MCF 10A (cell line): ENCODE measurements at regions not wholly inside any gene's neighbourhood (a gene's known extent, or its start where the extent isn't known, plus 50 kb on each side); places are given as distances from the start of the nearest gene placed in this dataset.
"Not testable (repeated sequence)": the region's sequence is repeated elsewhere in the genome, so short reads cannot be mapped to it uniquely, and the experiment has no call there.

Experiments used
- BruUV-seq: library from RNA; stranded (reverse); fragments of 400-500 nt; replicated peaks from 2 replicates; lab custom pipeline; 2021; lab: Mats Ljungman, UMichigan
- CTCF ChIA-PET: fragments of 300-600 bp; sonication (Branson Sonifier 250); formaldehyde crosslinking; extraction: SDS; loops from one replicate; lab custom pipeline; 2021; ENCODE audit warnings: antibody characterized with exemption, inconsistent platforms; lab: Yijun Ruan, JAX
- POLR2A ChIA-PET: fragments of 300-600, 350-650 bp; sonication (Branson Sonifier 250); formaldehyde crosslinking; extraction: SDS; loops from one replicate; lab custom pipeline; 2020; ENCODE audit warnings: antibody characterized with exemption, inconsistent platforms; lab: Yijun Ruan, JAX
- DNase-seq: peaks from one replicate; pipeline ENCODE4 v3.0.0-alpha.2; 2018; ENCODE audit not compliant: unreplicated experiment
- H3K27ac Mint-ChIP-seq: one replicate; pipeline ENCODE4 v1.8.0; 2022; ENCODE audit warnings: mild to moderate bottlenecking, low read depth, mixed read lengths; ENCODE audit not compliant: unreplicated experiment
- H3K27me3 Mint-ChIP-seq: one replicate; pipeline ENCODE4 v1.8.0; 2022; ENCODE audit warnings: mixed read lengths; ENCODE audit not compliant: insufficient read depth, unreplicated experiment
- H3K36me3 Mint-ChIP-seq: one replicate; pipeline ENCODE4 v1.8.0; 2022; ENCODE audit warnings: mild to moderate bottlenecking, moderate library complexity, mixed read lengths; ENCODE audit not compliant: insufficient read depth, unreplicated experiment
- H3K4me1 Mint-ChIP-seq: one replicate; pipeline ENCODE4 v1.8.0; 2022; ENCODE audit warnings: mixed read lengths; ENCODE audit not compliant: insufficient read depth, unreplicated experiment
- H3K4me3 Mint-ChIP-seq: one replicate; pipeline ENCODE4 v1.8.0; 2022; ENCODE audit warnings: mild to moderate bottlenecking, moderate library complexity, mixed read lengths; ENCODE audit not compliant: unreplicated experiment
- H3K9me3 Mint-ChIP-seq: one replicate; pipeline ENCODE4 v1.8.0; 2022; ENCODE audit warnings: mixed read lengths; ENCODE audit not compliant: unreplicated experiment
- intact Hi-C: fragments of 100-400 bp; cut with micrococcal nuclease; formaldehyde crosslinking; loops from 2 replicates; pipeline ENCODE4 v1.14.1; 2022
- TF ChIP-seq, protein P1 (sequence below): fragments of 200-600 bp; IDR thresholded peaks from one replicate; pipeline ENCODE4 v1.8.0; 2022; ENCODE audit warnings: antibody characterized with exemption, mild to moderate bottlenecking; ENCODE audit not compliant: unreplicated experiment

DNA sequence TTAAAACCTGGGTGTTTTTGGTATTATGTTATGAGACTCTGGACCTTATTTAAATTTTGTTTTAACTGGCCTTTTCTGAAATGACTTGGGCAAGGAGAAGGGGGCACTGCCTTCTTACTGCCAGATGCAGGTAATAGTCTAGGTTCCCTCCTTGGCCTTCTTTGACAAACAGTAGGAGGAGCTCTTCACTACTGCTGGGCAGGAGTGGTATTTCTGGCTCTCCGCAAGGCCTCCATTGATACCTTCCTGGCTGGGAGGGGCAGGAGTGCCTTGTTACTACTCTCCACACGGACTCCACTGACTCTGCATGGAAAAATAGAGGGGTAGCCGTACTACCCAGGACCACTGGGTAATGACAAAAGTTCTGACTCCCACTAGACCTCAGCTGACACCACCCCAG, 189.4 kb upstream of the NBPF12 start:
- BruUV-seq, H3K4me1 Mint-ChIP-seq, H3K27ac Mint-ChIP-seq, H3K4me3 Mint-ChIP-seq, H3K36me3 Mint-ChIP-seq, intact Hi-C loops, DNase-seq, H3K9me3 Mint-ChIP-seq, POLR2A ChIA-PET, H3K27me3 Mint-ChIP-seq, CTCF ChIA-PET: not testable (repeated sequence)

DNA sequence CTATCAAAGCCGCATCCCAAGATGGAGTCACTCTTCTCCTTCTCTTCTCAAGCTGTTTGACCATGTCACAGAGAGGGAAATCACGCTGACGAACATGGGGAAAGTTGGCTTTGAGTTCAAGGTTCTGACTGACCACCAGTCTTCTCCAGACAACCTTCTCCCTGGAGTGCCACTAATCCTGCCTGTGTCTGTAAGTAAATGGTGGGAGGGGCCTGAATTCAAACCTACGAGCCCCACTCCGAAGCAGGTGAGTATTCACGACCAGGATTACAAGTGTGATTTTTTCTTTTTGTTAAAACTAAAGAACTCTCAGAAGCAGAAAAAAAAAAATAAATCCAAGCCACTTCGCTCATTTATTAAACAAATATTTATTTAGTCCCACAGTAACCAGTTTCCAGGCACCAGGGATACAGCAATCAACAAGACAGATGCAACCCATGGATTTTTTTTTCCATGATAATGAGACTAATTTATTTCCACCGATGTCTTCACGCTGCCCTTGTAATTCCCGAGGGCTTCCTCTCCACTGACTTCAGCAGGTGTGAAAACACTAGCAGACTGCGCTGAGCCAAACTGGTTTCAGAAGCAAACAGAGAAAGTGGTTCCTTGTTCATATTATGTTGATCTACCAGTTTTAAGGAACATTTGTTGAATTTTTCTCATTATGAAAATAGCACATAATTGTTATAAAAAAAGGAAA, 206.0 kb upstream of the NBPF12 start:
- CTCF ChIA-PET, H3K4me3 Mint-ChIP-seq, BruUV-seq, H3K9me3 Mint-ChIP-seq, H3K4me1 Mint-ChIP-seq, DNase-seq, POLR2A ChIA-PET, intact Hi-C loops, H3K27ac Mint-ChIP-seq, H3K36me3 Mint-ChIP-seq: not testable (repeated sequence)
- H3K27me3 Mint-ChIP-seq = peaks cover 20% of the 10 kb centered on the region

DNA sequence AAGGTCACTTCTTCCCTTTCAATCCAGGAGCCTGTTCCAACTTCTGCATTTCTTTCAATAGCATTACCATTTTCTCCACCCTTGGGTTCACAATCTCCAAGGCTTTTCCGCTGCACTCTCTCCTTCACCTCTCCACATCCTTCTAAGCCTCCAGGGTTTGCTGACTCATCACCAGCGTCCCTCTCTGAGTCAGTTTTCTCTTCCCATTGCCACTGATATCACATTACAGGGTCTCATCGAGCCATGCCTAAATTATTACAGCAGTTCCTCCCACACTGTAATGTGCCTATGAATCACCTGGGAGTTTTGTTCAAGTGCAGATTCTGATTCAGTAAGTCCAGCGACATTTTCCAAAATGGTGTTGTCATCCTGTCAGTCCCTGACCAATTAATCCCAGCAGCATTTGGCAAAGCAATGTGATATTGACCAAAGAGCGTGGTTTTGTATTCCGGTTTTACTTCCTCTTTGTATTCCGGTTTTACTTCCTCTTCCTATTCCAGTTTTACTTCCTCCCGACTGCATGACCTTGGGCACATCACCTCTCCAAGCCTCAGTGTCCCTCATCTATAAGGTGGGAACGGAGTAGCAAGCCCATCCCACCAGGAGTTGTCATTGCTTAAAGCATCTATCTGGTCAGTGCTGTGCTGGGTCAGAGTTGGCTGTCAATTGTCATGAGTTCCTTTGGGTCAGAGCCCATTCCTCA, 208.3 kb upstream of the NBPF12 start:
- DNase-seq, BruUV-seq, intact Hi-C loops, CTCF ChIA-PET, H3K9me3 Mint-ChIP-seq, H3K36me3 Mint-ChIP-seq, H3K27ac Mint-ChIP-seq, H3K4me3 Mint-ChIP-seq, POLR2A ChIA-PET, H3K27me3 Mint-ChIP-seq, H3K4me1 Mint-ChIP-seq: not testable (repeated sequence)

DNA sequence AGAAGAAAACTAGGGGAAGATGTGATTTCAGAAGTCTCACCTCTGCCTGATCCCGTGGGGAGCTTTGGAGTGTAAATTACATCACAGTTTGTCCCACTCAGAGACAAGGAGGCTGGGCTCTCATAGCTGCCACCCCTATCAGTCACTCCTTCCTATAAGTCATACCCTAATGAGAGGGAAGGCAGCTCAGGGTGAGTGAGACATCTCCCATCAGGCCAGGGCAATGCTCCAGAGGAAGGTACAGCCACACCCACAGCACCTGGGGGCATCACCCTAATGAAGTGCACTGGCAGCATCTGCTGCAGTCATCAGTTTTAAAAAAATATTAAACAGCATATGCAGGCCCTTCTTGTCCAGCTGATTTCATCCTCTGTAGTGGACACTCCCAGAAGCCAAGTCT, 223.1 kb upstream of the NBPF12 start:
- H3K4me3 Mint-ChIP-seq, CTCF ChIA-PET, H3K27me3 Mint-ChIP-seq, POLR2A ChIA-PET, intact Hi-C loops, H3K4me1 Mint-ChIP-seq, DNase-seq, H3K36me3 Mint-ChIP-seq, BruUV-seq, H3K9me3 Mint-ChIP-seq, H3K27ac Mint-ChIP-seq: not testable (repeated sequence)

DNA sequence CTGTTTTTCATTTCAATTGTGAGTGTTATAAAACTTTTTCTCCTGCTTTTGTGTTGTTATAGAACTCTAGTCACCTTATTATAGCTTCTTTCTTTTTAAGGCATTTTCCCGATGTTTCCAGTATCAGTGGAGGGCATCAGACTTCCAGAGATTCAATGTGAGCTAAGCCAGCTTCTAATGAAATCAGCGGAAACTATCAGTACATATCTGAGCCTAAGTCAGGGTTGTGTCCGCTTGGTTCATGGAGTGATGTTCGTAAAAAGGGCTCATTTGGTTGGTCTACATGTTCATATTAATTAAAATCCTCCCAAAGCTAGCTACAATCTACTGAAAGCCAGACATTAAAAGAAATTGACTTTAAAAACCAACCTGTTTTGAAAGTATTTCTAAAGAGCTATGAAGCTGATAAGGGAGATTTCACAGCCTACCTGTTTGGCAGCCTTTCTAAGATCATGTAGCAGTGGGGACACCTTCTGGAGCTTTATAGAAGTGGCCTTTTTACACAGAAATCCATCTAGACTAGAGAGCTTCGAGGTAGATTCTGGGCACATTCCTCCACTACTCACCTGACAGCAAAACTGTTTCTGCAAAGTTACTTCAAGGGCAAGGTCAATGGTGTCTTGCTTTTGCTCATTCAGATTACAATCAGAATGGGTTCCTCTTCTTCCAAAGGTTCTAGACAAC, 227.1 kb upstream of the NBPF12 start:
- TF ChIP-seq, protein P1, sequence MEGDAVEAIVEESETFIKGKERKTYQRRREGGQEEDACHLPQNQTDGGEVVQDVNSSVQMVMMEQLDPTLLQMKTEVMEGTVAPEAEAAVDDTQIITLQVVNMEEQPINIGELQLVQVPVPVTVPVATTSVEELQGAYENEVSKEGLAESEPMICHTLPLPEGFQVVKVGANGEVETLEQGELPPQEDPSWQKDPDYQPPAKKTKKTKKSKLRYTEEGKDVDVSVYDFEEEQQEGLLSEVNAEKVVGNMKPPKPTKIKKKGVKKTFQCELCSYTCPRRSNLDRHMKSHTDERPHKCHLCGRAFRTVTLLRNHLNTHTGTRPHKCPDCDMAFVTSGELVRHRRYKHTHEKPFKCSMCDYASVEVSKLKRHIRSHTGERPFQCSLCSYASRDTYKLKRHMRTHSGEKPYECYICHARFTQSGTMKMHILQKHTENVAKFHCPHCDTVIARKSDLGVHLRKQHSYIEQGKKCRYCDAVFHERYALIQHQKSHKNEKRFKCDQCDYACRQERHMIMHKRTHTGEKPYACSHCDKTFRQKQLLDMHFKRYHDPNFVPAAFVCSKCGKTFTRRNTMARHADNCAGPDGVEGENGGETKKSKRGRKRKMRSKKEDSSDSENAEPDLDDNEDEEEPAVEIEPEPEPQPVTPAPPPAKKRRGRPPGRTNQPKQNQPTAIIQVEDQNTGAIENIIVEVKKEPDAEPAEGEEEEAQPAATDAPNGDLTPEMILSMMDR = peak; percentile 50
- H3K27me3 Mint-ChIP-seq, intact Hi-C loops, H3K4me1 Mint-ChIP-seq, CTCF ChIA-PET, H3K9me3 Mint-ChIP-seq, POLR2A ChIA-PET, H3K36me3 Mint-ChIP-seq, H3K4me3 Mint-ChIP-seq, BruUV-seq, H3K27ac Mint-ChIP-seq: not testable (repeated sequence)
- peak; percentile 57 for DNase-seq

DNA sequence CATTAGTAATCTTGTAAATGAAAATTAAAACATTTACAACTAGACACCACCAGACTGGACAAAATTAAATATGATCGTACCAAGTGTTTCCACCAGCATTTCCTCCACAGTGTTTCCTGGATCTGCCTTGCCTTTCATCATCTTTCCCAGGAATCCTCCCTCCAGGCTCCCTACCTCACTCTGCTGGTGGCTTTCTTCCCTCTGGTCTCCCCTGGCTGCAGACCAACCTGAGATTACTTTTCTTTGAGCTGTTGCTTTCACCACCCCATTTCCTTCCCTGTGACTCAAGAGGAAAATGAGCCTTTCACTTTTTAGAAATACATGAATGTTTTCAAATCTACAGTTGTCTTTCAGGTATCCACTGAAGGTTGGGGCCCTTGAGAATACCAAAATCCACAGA, 228.8 kb upstream of the NBPF12 start:
- BruUV-seq, H3K9me3 Mint-ChIP-seq, H3K4me1 Mint-ChIP-seq, DNase-seq, intact Hi-C loops, H3K4me3 Mint-ChIP-seq, POLR2A ChIA-PET, H3K27ac Mint-ChIP-seq, H3K36me3 Mint-ChIP-seq, H3K27me3 Mint-ChIP-seq, CTCF ChIA-PET: not testable (repeated sequence)
